ENCODE measurements at regions not wholly inside any gene's neighbourhood (a gene's known extent, or its start where the extent isn't known, plus 50 kb on each side); places are given as distances from the start of the nearest gene placed in this dataset.

- H2AFZ ChIP-seq (replicated peaks; ENCODE audit: low read length, poor library complexity) = no peak overlapping the region
- H4K8ac ChIP-seq (ENCODE audit: low read depth in 2 of 2, low read length in 2 of 2) = no peak overlapping the region
- dilution Hi-C loops (cut with HindIII; ENCODE audit: low sequenced_read_pairs, unreplicated experiment) = no loop called here
- no peak overlapping the region for H2AK9ac ChIP-seq (replicated peaks; ENCODE audit: low read depth, low read length, poor library complexity)
- H2AK5ac ChIP-seq (ENCODE audit: low read depth, low read length) = no peak overlapping the region
- H3K36me3 ChIP-seq (ENCODE audit: control insufficient read depth, insufficient read depth, low read length) = no peaks in the 10 kb centered on the region
- H3K56ac ChIP-seq (ENCODE audit: extremely low read depth, insufficient read depth, low read length) = no peak overlapping the region
- H3K4ac ChIP-seq (ENCODE audit: low read depth, low read length) = no peak overlapping the region
- intact Hi-C loops (cut with micrococcal nuclease) = no loop called here
- no peak overlapping the region for H4K5ac ChIP-seq (ENCODE audit: low read depth, low read length)
- TF ChIP-seq CTCF (conservative IDR thresholded peaks at IDR 0.05; ENCODE audit: low read depth, low read length) (0 out of 2 replicates have a peak, but pooled peaks have one; percentile 4), RAD21 (IDR thresholded peaks at IDR 0.05; ENCODE audit: low read length) (no peak)
- H4K91ac ChIP-seq (ENCODE audit: insufficient read depth, low read depth, low read length) = no peak overlapping the region
- H3K4me2 ChIP-seq (ENCODE audit: low read depth, low read length) = no peak overlapping the region
- CTCF ChIA-PET = no interaction called here
- H2BK20ac ChIP-seq (ENCODE audit: low read depth, low read length) = no peak overlapping the region
- in situ Hi-C loops (cut with MboI; ENCODE audit: low sequenced_read_pairs) = no loop called here
- H3K9ac ChIP-seq (ENCODE audit: low read depth, low read length) = no peak overlapping the region
- WGBS, 2 experiments (ENCODE audit: extremely low coverage in 2 of 2, insufficient read length in 1 of 2) = no CpG with 5 or more reads among the region's 6 CpGs
- no TSS peak for BruUV-seq (replicated peaks)
- peak; percentile 67 for ATAC-seq (ENCODE audit: low read depth)
- H3K23ac ChIP-seq (ENCODE audit: low read depth, low read length) = no peak overlapping the region
- no peaks in the 10 kb centered on the region for H3K4me1 ChIP-seq (ENCODE audit: control insufficient read depth, insufficient read depth, low read length)
- POLR2A ChIA-PET (ENCODE audit: unreplicated experiment) = no interaction called here
- no peak overlapping the region for H2BK5ac ChIP-seq (ENCODE audit: low read depth, low read length, poor library complexity, severe bottlenecking)
- peak; percentile 1 for DNase-seq
- H3K4me3 ChIP-seq (ENCODE audit: insufficient read depth, low read depth, low read length) = no peak overlapping the region
- H3K79me1 ChIP-seq (ENCODE audit: low read depth in 1 of 2, low read length in 2 of 2) = no peaks in the 10 kb centered on the region
- no peak overlapping the region for H3K14ac ChIP-seq (replicated peaks; ENCODE audit: low read depth, low read length)
- H3K27me3 ChIP-seq (ENCODE audit: control insufficient read depth, insufficient read depth, low read length) = no peaks in the 10 kb centered on the region
- no peak overlapping the region for H3K27ac ChIP-seq (ENCODE audit: insufficient read depth, low read length)
- H2BK120ac ChIP-seq (ENCODE audit: low read depth, low read length) = no peak overlapping the region
- no peaks in the 10 kb centered on the region for H3K9me1 ChIP-seq (ENCODE audit: insufficient read depth, low read length)
- H3K18ac ChIP-seq (ENCODE audit: low read depth, low read length) = no peak overlapping the region
- no peak overlapping the region for H2BK15ac ChIP-seq (ENCODE audit: low read depth, low read length)
- H4K20me1 ChIP-seq (ENCODE audit: insufficient read depth, low read length) = no peaks in the 10 kb centered on the region
- H3K9me3 ChIP-seq (ENCODE audit: control insufficient read depth, insufficient read depth, low read length) = no peaks in the 10 kb centered on the region
These were observed 275.5 kb downstream of the PPARGC1A start for GRCh38 chr4:23614284-23614892.
